ENCODE measurements at regions not wholly inside any gene's neighbourhood (a gene's known extent, or its start where the extent isn't known, plus 50 kb on each side); places are given as distances from the start of the nearest gene placed in this dataset.

DNA sequence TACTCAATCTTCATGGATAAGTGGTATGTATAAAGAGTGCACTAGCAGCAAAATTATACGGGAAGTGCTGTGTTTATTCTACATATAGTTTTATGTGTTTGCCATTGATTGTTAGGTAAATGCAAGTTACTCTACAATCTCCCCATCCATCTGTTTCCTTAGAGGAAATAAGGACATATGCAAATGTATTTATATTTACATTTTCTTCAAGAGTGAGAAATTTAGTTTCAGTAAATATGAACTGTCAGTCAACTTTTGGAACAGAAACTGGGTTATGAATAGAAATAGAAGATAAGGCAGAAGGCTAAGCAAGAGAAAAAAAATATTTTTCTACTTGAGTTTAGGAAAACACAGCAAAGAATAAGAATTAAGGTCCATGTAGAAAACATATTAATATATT, 176.1 kb upstream of the KLHL1 start:
- TF ChIP-seq GATA3 (IDR thresholded peaks at IDR 0.05; ENCODE audit: low read depth, low read length) (no peak), GATA2 (IDR thresholded peaks at IDR 0.05; ENCODE audit: low read depth, low read length) (no peak)
